ENCODE measurements at regions not wholly inside any gene's neighbourhood (a gene's known extent, or its start where the extent isn't known, plus 50 kb on each side); places are given as distances from the start of the nearest gene placed in this dataset.

GRCh38 chr20:53838311-53838868, 232.0 kb downstream of the BCAS1 start:
- TF ChIP-seq CTCF (IDR thresholded peaks at IDR 0.05) (no peak), EZH2 (IDR thresholded peaks at IDR 0.05) (no peak), EZH2phosphoT487 (IDR thresholded peaks at IDR 0.05) (no peak)

All from neural progenitor cell (in vitro differentiated cells).